ENCODE measurements at regions not wholly inside any gene's neighbourhood (a gene's known extent, or its start where the extent isn't known, plus 50 kb on each side); places are given as distances from the start of the nearest gene placed in this dataset.

DNA sequence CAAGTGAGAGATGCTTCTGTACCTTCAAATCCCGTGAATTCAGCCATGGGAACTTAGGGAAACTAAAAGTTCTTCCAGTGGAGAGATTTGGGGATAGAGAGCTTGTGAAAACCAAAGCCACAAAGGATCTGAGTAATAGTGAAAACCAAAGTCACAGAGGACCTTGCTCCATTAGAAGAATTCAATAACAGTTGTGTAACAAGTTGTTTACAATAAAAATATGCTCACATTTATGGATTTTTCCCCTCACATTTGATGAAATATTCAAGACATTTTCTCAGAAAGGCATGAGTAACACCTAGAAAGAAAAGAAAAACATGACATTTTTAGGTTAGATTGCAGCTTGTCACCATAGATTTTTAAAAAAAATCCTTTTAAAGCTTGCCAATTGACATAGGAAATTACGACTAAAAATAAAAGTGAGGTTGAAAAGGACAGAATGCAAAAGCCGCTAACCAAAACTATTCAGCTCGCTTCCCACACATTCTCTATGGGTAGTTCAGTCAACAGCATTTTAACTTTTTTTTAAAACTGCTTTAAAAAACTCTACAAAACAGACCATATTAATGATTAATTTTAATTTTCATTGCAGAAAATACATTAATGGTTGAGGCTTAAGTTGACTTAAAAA lies 113.2 kb downstream of the CAND1 start:
- Histone ChIP-seq H3K18ac (ENCODE audit: low read depth, low read length) (no peak overlapping the region), H2BK5ac (ENCODE audit: low read depth, low read length, poor library complexity, severe bottlenecking) (no peak overlapping the region), H4K20me1 (ENCODE audit: insufficient read depth, low read length) (no peaks in the 10 kb centered on the region), H4K8ac (ENCODE audit: low read depth in 2 of 2, low read length in 2 of 2) (no peak overlapping the region), H3K9me1 (ENCODE audit: insufficient read depth, low read length) (no peaks in the 10 kb centered on the region), H2BK20ac (ENCODE audit: low read depth, low read length) (0 out of 2 replicates have a peak overlapping the region, but pooled peaks have one; percentile 5), H3K14ac (replicated peaks; ENCODE audit: low read depth, low read length) (no peak overlapping the region), H3K4me1 (ENCODE audit: control insufficient read depth, insufficient read depth, low read length) (no peaks in the 10 kb centered on the region), H2BK15ac (ENCODE audit: low read depth, low read length) (no peak overlapping the region), H3K36me3 (ENCODE audit: control insufficient read depth, insufficient read depth, low read length) (no peaks in the 10 kb centered on the region), H4K5ac (ENCODE audit: low read depth, low read length) (no peak overlapping the region), H3K27me3 (ENCODE audit: control insufficient read depth, insufficient read depth, low read length) (no peaks in the 10 kb centered on the region), H2AK9ac (replicated peaks; ENCODE audit: low read depth, low read length, poor library complexity) (no peak overlapping the region), H2AFZ (replicated peaks; ENCODE audit: low read length, poor library complexity) (no peak overlapping the region), H2BK120ac (ENCODE audit: low read depth, low read length) (no peak overlapping the region), H3K9me3 (ENCODE audit: control insufficient read depth, insufficient read depth, low read length) (no peaks in the 10 kb centered on the region), H3K9ac (ENCODE audit: low read depth, low read length) (no peak overlapping the region), H3K4me2 (ENCODE audit: low read depth, low read length) (no peak overlapping the region), H3K4ac (ENCODE audit: low read depth, low read length) (no peak overlapping the region), H3K27ac (ENCODE audit: insufficient read depth, low read length) (no peak overlapping the region), H3K4me3 (ENCODE audit: insufficient read depth, low read depth, low read length) (no peak overlapping the region), H3K56ac (ENCODE audit: extremely low read depth, insufficient read depth, low read length) (no peak overlapping the region), H3K79me1 (ENCODE audit: low read depth in 1 of 2, low read length in 2 of 2) (no peaks in the 10 kb centered on the region), H3K23ac (ENCODE audit: low read depth, low read length) (no peak overlapping the region), H4K91ac (ENCODE audit: insufficient read depth, low read depth, low read length) (no peak overlapping the region), H2AK5ac (ENCODE audit: low read depth, low read length) (no peak overlapping the region)
- no TSS peak for BruUV-seq (replicated peaks)
- in situ Hi-C loops (cut with MboI; ENCODE audit: low sequenced_read_pairs), result no loop called here
- DNase-seq (peak; percentile 21), ATAC-seq (ENCODE audit: low read depth) (peak; percentile 27; the same call in 1 of the 2 replicates)
- ChIA-PET POLR2A (ENCODE audit: unreplicated experiment) (no interaction called here), CTCF (no interaction called here)
- intact Hi-C loops (cut with micrococcal nuclease), result no loop called here
- dilution Hi-C loops (cut with HindIII; ENCODE audit: low sequenced_read_pairs, unreplicated experiment), result no loop called here
- TF ChIP-seq MXI1 (IDR thresholded peaks at IDR 0.05; ENCODE audit: borderline replicate concordance, low read depth, low read length), result no peak
- TF ChIP-seq RFX5 (IDR thresholded peaks at IDR 0.05; ENCODE audit: low read depth, low read length), result no peak
- TF ChIP-seq, protein P1, sequence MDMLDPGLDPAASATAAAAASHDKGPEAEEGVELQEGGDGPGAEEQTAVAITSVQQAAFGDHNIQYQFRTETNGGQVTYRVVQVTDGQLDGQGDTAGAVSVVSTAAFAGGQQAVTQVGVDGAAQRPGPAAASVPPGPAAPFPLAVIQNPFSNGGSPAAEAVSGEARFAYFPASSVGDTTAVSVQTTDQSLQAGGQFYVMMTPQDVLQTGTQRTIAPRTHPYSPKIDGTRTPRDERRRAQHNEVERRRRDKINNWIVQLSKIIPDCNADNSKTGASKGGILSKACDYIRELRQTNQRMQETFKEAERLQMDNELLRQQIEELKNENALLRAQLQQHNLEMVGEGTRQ (IDR thresholded peaks at IDR 0.05; ENCODE audit: low read depth, low read length), result no peak
- TF ChIP-seq POLR2A (IDR thresholded peaks at IDR 0.05; ENCODE audit: low read depth, low read length), result no peak
- no peak for TF ChIP-seq MAZ (IDR thresholded peaks at IDR 0.05; ENCODE audit: borderline replicate concordance, low read depth, low read length)
- no peak for TF ChIP-seq BHLHE40 (IDR thresholded peaks at IDR 0.05; ENCODE audit: low read depth, low read length)
- TF ChIP-seq CEBPB (IDR thresholded peaks at IDR 0.05; ENCODE audit: low read depth, low read length), result no peak
- TF ChIP-seq SMC3 (IDR thresholded peaks at IDR 0.05; ENCODE audit: low read depth, low read length), result no peak
- TF ChIP-seq CHD1 (IDR thresholded peaks at IDR 0.05; ENCODE audit: low read depth, low read length), result no peak
- no peak for TF ChIP-seq MAFK (IDR thresholded peaks at IDR 0.05; ENCODE audit: low read depth, low read length)
- 20% methylated on average over 1 of the region's 4 CpGs; no CpG with 5 or more reads in 1 of the 2 experiments for WGBS, 2 experiments (ENCODE audit: extremely low coverage in 2 of 2, insufficient read length in 1 of 2)
